HG03520 (cell line): ENCODE measurements at regions not wholly inside any gene's neighbourhood (a gene's known extent, or its start where the extent isn't known, plus 50 kb on each side); places are given as distances from the start of the nearest gene placed in this dataset.
"Not testable (repeated sequence)": the region's sequence is repeated elsewhere in the genome, so short reads cannot be mapped to it uniquely, and the experiment has no call there.

ENCODE experiments used
- ATAC-seq: cut with Tn5 transposase; IDR thresholded peaks from one replicate; pipeline ENCODE4 v1.9.1; 2021; ENCODE audit warnings: mild to moderate bottlenecking, moderate library complexity; ENCODE audit not compliant: unreplicated experiment

DNA sequence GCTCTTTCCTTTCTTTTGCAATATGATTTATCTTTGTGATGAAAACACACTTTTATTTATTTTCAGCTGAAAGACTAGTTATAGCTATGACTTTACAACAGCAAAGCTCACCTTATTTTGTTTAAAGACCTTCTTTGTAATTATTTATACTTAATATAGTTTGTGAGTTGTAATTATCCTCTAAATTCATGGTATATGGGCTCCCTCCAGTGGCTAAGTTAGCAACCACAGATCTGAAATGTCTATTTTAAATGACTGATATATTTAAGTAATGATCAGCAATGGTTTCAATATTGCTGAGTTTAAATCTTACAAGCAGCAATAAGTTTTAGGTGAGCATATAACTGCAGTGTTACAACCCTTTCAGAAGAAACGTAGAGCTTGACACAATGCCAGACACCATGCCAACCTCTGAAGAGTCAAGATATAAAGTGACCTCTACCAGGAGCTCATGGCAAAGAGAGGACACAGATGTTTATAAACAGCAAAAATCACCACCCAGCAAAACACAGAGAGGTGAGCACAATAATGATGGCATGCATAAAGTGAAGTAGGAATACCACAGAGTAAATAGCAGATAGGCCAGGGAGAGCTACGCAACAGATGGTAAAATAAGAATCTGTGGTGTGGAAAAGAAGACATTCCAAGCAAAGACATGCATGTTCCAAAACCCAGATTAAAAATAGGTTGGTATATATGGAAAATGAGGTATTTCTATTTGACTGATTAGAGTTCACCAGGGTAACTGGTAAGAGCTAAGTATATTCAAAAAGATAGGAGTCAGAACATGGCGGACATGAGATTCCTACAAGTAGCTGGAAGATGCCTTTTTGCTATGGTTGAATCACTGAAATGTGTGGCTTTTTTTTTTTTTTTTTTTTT, 143.7 kb upstream of the ZNF385D start:
- no peak for ATAC-seq

DNA sequence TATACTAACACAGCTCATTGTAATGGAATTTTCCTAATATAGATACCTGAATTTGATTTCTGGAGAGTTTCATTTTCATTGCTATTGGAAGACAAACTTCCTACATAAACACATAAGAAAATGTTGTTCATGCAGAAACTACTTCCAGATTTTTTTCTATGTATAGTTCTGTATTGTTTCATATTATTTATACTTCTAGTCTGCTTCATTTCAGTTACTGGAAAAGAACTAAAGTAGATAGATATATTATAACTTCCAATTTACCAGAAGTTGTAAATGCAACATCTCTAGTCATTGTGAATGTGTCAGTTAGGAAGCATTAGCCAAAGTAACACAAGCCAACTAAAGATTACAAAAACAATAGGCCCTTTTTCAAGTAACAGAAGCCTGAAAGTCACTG, 147.3 kb upstream of the ZNF385D start:
- no peak for ATAC-seq

- no peak for ATAC-seq
Measured at GRCh38 chr3:21901484-21901883, 150.5 kb upstream of the ZNF385D start.

- ATAC-seq = no peak
Measured at GRCh38 chr3:21902956-21903355, 151.9 kb upstream of the ZNF385D start.

DNA sequence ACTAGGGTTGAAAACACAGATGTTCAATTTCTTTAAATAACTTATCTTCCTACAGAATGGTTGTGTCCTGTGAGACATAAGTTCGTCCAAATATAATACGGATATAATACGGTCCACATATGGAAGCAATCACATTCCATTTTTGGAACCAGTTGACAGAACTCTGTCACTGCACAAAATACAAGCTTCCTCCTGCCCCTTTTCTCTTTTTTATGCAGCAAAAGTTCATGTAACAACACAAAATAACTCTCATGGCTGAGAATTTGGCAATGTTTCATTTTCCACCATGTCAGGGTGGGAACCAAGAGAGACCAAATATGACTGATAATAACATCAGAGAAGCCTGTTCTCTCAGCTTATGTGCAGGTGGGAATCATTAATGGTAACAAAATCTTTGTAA, 158.1 kb upstream of the ZNF385D start:
- no peak for ATAC-seq

DNA sequence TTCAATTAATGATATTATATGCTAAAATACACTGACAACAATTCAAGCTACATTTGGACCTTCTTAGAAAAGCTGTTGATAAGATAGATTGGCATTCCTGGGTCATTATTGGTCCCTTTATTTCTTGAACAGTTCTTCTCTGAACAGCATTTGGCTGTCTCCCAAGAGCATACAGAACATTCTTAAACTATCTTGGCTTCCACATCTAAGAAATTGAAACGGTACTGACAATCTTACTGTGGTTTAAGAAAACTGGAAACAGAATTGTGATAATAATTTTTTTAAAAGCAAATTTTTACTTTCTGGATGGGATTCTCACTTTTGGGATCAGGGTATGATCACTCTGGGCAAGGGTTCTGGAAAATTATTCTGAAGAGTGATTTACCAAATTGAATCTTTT, 161.7 kb upstream of the ZNF385D start:
- ATAC-seq = no peak

- ATAC-seq = no peak
Measured at GRCh38 chr3:21913791-21914190, 162.8 kb upstream of the ZNF385D start.

GRCh38 chr3:21914451-21914850, 163.4 kb upstream of the ZNF385D start:
- no peak for ATAC-seq

GRCh38 chr3:21919383-21919782, 168.4 kb upstream of the ZNF385D start:
- no peak for ATAC-seq

GRCh38 chr3:21920421-21920861, 169.4 kb upstream of the ZNF385D start:
- ATAC-seq = no peak

DNA sequence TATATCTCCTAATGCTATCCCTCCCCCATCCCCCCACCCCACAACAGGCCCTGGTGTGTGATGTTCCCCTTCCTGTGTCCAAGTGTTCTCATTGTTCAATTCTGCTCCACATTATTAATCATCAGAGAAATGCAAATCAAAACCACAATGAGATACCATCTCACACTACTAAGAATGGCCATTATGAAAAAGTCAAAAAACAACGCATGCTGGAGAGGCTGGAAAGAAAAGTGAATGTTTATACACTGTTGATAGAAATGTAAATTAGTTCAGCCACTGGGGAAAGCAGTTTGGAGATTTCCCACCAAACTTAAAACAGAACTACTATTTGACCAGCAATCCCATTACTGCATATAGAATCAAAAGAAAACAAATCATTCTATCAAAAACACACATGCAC, 172.1 kb upstream of the ZNF385D start:
- ATAC-seq = not testable (repeated sequence)

DNA sequence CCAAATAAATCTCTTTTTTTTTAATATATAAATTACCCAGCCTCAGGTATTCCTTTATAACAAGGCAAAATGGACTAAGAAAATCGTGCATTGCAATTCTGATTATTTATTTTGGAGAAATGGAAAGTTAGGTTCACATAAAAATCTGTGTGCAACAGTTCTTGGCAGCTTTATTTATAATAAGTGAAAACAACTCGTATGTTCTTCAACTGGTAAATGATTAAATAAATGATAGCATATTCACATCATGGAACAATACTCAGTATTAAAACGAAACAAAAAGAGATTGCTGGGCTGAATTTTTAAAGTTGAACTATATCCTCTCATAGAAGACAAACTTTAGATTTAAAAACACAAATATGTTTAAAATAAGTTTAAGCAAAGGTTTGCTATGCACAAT, 176.3 kb upstream of the ZNF385D start:
- no peak for ATAC-seq

GRCh38 chr3:21934591-21934990, 183.6 kb upstream of the ZNF385D start:
- no peak for ATAC-seq

- no peak for ATAC-seq
Measured at GRCh38 chr3:21936207-21936606, 185.2 kb upstream of the ZNF385D start.

GRCh38 chr3:21938267-21938681, 187.3 kb upstream of the ZNF385D start:
- no peak for ATAC-seq

- no peak for ATAC-seq
Measured at GRCh38 chr3:21942328-21942727, 191.3 kb upstream of the ZNF385D start.

DNA sequence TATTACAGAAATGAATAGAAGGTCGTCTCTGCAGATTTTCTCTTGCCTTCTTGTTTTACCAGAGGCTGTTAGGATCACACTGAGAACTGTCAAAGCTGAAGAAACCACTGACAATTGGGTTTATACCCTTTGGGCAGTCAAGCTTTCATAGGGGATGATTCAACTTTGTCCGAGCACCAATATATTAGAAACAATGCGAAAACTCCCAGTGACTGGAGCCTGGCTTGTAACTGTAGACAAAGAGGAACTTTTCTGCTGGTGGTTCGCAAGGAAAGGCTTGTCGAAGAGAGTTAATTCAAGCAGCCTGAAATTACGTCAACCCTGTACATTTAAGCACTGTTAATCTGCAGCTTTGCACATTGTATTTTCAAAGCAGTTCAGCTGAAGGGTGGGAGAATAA, 193.2 kb upstream of the ZNF385D start:
- ATAC-seq = no peak

DNA sequence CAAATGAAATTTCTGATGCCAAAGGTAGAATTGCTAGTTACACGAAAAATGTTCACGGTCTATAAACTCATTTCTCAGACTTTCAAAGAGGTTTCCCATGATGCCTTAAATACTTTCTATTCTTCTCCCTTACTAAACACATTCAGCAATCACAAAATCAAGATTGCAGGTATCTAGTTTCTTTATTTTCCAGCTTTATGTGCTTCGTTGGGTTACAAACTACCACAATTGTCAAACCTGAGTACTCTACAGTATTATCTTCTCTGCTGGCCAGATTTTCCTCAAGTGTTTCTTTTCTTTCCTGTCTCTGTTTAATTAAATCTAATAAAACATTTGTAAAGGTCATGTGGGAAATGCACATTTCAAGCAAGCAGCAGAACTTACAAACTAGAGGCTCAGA, 201.8 kb upstream of the ZNF385D start:
- ATAC-seq = no peak

GRCh38 chr3:21954709-21955108, 203.7 kb upstream of the ZNF385D start:
- ATAC-seq = no peak

- ATAC-seq = no peak
Measured at GRCh38 chr3:21955406-21955805, 204.4 kb upstream of the ZNF385D start.

GRCh38 chr3:21960033-21960432, 209.0 kb upstream of the ZNF385D start:
- ATAC-seq = no peak

DNA sequence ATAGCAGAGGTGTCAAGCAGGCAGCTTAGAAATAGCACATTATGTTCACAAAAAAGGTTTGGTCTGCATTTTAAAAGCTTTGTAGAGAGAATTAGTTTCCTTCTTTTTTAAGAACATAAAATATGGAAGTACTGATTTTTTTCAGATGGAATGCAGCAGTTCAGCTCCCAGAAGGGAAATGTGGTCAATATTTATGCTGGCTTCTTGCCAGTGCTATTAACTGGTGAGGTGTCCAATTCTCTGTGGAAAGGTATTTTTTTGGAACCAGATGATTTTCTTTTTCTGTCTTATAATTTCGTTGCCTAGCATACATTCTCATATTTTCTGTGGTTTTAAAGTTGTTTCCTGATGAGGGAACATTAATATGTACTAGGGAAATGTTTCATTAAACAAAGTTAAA, 211.4 kb upstream of the ZNF385D start:
- ATAC-seq = no peak

GRCh38 chr3:21966457-21966856, 215.4 kb upstream of the ZNF385D start:
- ATAC-seq = not testable (repeated sequence)
